GM12878 (cell line): ENCODE measurements at regions not wholly inside any gene's neighbourhood (a gene's known extent, or its start where the extent isn't known, plus 50 kb on each side); places are given as distances from the start of the nearest gene placed in this dataset.

ENCODE experiments used
- ATAC-seq: fragments of 200-7000 bp; cut with Tn5 transposase; 3 replicates; pipeline ENCODE4 v1.9.1; 2020; ENCODE audit warnings: mild to moderate bottlenecking, moderate library complexity
- BruUV-seq: library from RNA; stranded (reverse); fragments of 400-500 nt; replicated peaks from 2 replicates; lab custom pipeline; 2021; lab: Mats Ljungman, UMichigan
- CTCF ChIA-PET: fragments of 300-600 bp; sonication (Branson Sonifier 250); formaldehyde crosslinking; extraction: SDS; loops from one replicate; lab custom pipeline; 2021; ENCODE audit warnings: inconsistent platforms; lab: Yijun Ruan, JAX
- POLR2A ChIA-PET: fragments of 350-600 bp; formaldehyde crosslinking; extraction: SDS; loops from one replicate; lab custom pipeline; 2021; ENCODE audit warnings: inconsistent platforms; lab: Charles Lee
- RAD21 ChIA-PET: fragments of 300-600 bp; sonication (Branson Sonifier 250); formaldehyde crosslinking; loops from one replicate; lab custom pipeline; 2023; ENCODE audit warnings: antibody characterized with exemption; ENCODE audit not compliant: unreplicated experiment; lab: Charles Lee
- SMC1A ChIA-PET: fragments of 300-600 bp; sonication (Branson Sonifier 250); formaldehyde crosslinking; loops from one replicate; lab custom pipeline; 2023; ENCODE audit not compliant: unreplicated experiment, uncharacterized antibody; lab: Charles Lee
- DNase-seq: peaks from one replicate; pipeline ENCODE4 v3.0.0-alpha.2; 2011; ENCODE audit warnings: low read depth, low spot score
- FAIRE-seq: peaks from 3 replicates; lab custom pipeline; 2011; peaks lifted over from hg19 to GRCh38; lab: Jason Lieb, UNC
- H2AFZ ChIP-seq: 2 replicates; pipeline ENCODE4 v1.6.0; 2011; ENCODE audit warnings: low read depth, low read length, control low read depth; ENCODE audit not compliant: control insufficient read depth
- H3K27ac ChIP-seq: 2 replicates; pipeline ENCODE4 v1.5.1; 2011; ENCODE audit warnings: control low read depth; ENCODE audit not compliant: control insufficient read depth, insufficient read depth
- H3K27me3 ChIP-seq, 2 experiments: replicated peaks in 1 of 2; 2 replicates each; pipeline versions ENCODE4 v1.6.0 to v1.6.1; 2011; ENCODE audit warnings: low read length in 1 of 2; ENCODE audit not compliant: control insufficient read depth in 2 of 2, insufficient read depth in 2 of 2
- H3K36me3 ChIP-seq, 2 experiments: 2 replicates each; pipeline ENCODE4 v1.5.1; 2011; ENCODE audit warnings: low read length in 1 of 2; ENCODE audit not compliant: control insufficient read depth in 2 of 2, insufficient read depth in 2 of 2
- H3K4me1 ChIP-seq: 2 replicates; pipeline ENCODE4 v1.6.1; 2011; ENCODE audit warnings: mild to moderate bottlenecking, low read length, moderate library complexity, mixed read lengths; ENCODE audit not compliant: control insufficient read depth, insufficient read depth
- H3K4me2 ChIP-seq: 2 replicates; pipeline ENCODE4 v1.6.0; 2011; ENCODE audit warnings: control low read depth; ENCODE audit not compliant: control insufficient read depth, insufficient read depth
- H3K4me3 ChIP-seq: fragments of 200-600 bp; sonication (generic); 2 replicates; pipeline ENCODE4 v1.5.1; 2016
- H3K79me2 ChIP-seq: 2 replicates; pipeline ENCODE4 v1.6.0; 2011; ENCODE audit warnings: low read length; ENCODE audit not compliant: control insufficient read depth, insufficient read depth
- H3K9ac ChIP-seq: 2 replicates; pipeline ENCODE4 v1.8.0; 2011; ENCODE audit warnings: low read length, control low read depth, mixed read lengths; ENCODE audit not compliant: control insufficient read depth, insufficient read depth
- H3K9me3 ChIP-seq: replicated peaks from 3 replicates; pipeline ENCODE4 v1.5.1; 2011; ENCODE audit warnings: mild to moderate bottlenecking, low read length; ENCODE audit not compliant: control insufficient read depth, insufficient read depth
- H4K20me1 ChIP-seq: 2 replicates; pipeline ENCODE4 v1.6.0; 2011; ENCODE audit not compliant: control insufficient read depth, insufficient read depth
- BMI1 ChIP-seq: fragments of 450-650 bp; IDR thresholded peaks from 2 replicates; pipeline ENCODE4 v1.6.1; 2016; ENCODE audit warnings: mild to moderate bottlenecking, moderate library complexity, borderline replicate concordance
- CBFB ChIP-seq: IDR thresholded peaks from 2 replicates; pipeline ENCODE4 v1.6.1; 2016; ENCODE audit warnings: antibody characterized with exemption, low read depth
- CTCF ChIP-seq, 3 experiments: IDR thresholded peaks in 2 of 3; conservative IDR thresholded peaks in 1 of 3; 2 replicates each; pipeline ENCODE4 v1.5.1; 2011; ENCODE audit warnings: low read depth in 3 of 3, low read length in 3 of 3, mild to moderate bottlenecking in 3 of 3, control low read depth in 2 of 3, moderate library complexity in 2 of 3, inconsistent platforms in 1 of 3, mixed read lengths in 1 of 3; ENCODE audit not compliant: control insufficient read depth in 2 of 3, insufficient read depth in 1 of 3; ENCODE audit errors: extremely low read depth in 1 of 3
- LARP7 ChIP-seq: fragments of 450-650 bp; IDR thresholded peaks from 2 replicates; pipeline ENCODE4 v1.6.1; 2017; ENCODE audit warnings: mild to moderate bottlenecking
- NFYA ChIP-seq: IDR thresholded peaks from 2 replicates; pipeline ENCODE4 v1.6.1; 2011; ENCODE audit warnings: low read depth, mild to moderate bottlenecking, low read length, improper control_type of control experiment, borderline replicate concordance
- NFYB ChIP-seq: IDR thresholded peaks from 2 replicates; pipeline ENCODE4 v1.6.1; 2011; ENCODE audit warnings: low read depth, mild to moderate bottlenecking, low read length, improper control_type of control experiment, moderate library complexity; ENCODE audit not compliant: insufficient read depth
- POLR2A ChIP-seq: IDR thresholded peaks from 2 replicates; pipeline ENCODE4 v1.6.1; 2011; ENCODE audit warnings: low read depth, mild to moderate bottlenecking, low read length
- STAT1 ChIP-seq: fragments of 450-650 bp; conservative IDR thresholded peaks from 2 replicates; pipeline ENCODE4 v1.6.1; 2014; ENCODE audit warnings: antibody characterized with exemption, mild to moderate bottlenecking
- SUZ12 ChIP-seq: fragments of 200-600 bp; sonication (generic); IDR thresholded peaks from one replicate; pipeline ENCODE4 v1.6.1; 2018; ENCODE audit warnings: antibody characterized with exemption, mild to moderate bottlenecking; ENCODE audit not compliant: unreplicated experiment
- TBL1XR1 ChIP-seq: IDR thresholded peaks from 2 replicates; pipeline ENCODE4 v1.6.1; 2012; ENCODE audit warnings: low read depth, low read length, improper control_type of control experiment
- ZNF24 ChIP-seq: fragments of 450-650 bp; IDR thresholded peaks from 2 replicates; pipeline ENCODE4 v1.6.1; 2017; ENCODE audit warnings: antibody characterized with exemption, mild to moderate bottlenecking
- WGBS: methylation state at CpG from one replicate; pipeline ENCODE4 v1.1.6; 2016; ENCODE audit warnings: low lambda C conversion rate; ENCODE audit not compliant: insufficient replicate concordance, insufficient coverage; ENCODE audit errors: missing lambda C conversion rate; 5-methylcytosine and 5-hydroxymethylcytosine counted together
- in situ Hi-C: fragments of 300-500 bp; cut with MboI; formaldehyde crosslinking; loops from 9 replicates; pipeline ENCODE4 v1.14.3; 2018; ENCODE audit warnings: mixed read lengths
- intact Hi-C: fragments of 100-400 bp; cut with micrococcal nuclease; formaldehyde crosslinking; loops from one replicate; pipeline ENCODE4 v1.14.2; 2022; ENCODE audit not compliant: unreplicated experiment

- TF ChIP-seq SUZ12, result no peak
- TF ChIP-seq ZNF24, result no peak
- TF ChIP-seq TBL1XR1, result no peak
- no peak for TF ChIP-seq NFYB
- TF ChIP-seq BMI1, result no peak
- TF ChIP-seq CTCF (IDR thresholded peaks at IDR 0.05 in 2 of 3, conservative IDR thresholded peaks at IDR 0.05 in 1 of 3; ENCODE audit: control insufficient read depth in 2 of 3, extremely low read depth in 1 of 3, insufficient read depth in 1 of 3, low read depth in 3 of 3, low read length in 3 of 3), result no peak
- TF ChIP-seq POLR2A, result no peak
- TF ChIP-seq NFYA, result no peak
- no peak for TF ChIP-seq STAT1
- TF ChIP-seq CBFB, result no peak
- no peak for TF ChIP-seq LARP7
- TF ChIP-seq, all 136 proteins: peak for 0
- FAIRE-seq, result no peak
- H3K9me3 ChIP-seq, result no peaks in the 10 kb centered on the region
- RAD21 ChIA-PET, result no interaction called here
- 22% methylated on average over 7 of the region's 7 CpGs for WGBS
- POLR2A ChIA-PET, result interaction anchor here (0.5 kb wide), 1 partner anchor 36 kb away, joined by 4 read pairs; no protein-coding TSS in a partner anchor
- H3K27ac ChIP-seq, result no peak overlapping the region
- no peaks in the 10 kb centered on the region for H4K20me1 ChIP-seq
- H3K4me2 ChIP-seq, result no peak overlapping the region
- H3K27me3 ChIP-seq, result no peaks in the 10 kb centered on the region
- no peaks in the 10 kb centered on the region for H3K79me2 ChIP-seq
- ATAC-seq, result no peak
- SMC1A ChIA-PET, result no interaction called here
- H2AFZ ChIP-seq, result no peak overlapping the region
- CTCF ChIA-PET, result no interaction called here
- H3K36me3 ChIP-seq, result no peaks in the 10 kb centered on the region
- H3K4me3 ChIP-seq, result no peak overlapping the region
- DNase-seq, result no peak
- no peak overlapping the region for H3K9ac ChIP-seq
- intact Hi-C loops, result no loop called here
- no TSS peak for BruUV-seq
- no peaks in the 10 kb centered on the region for H3K4me1 ChIP-seq
- in situ Hi-C loops, result no loop called here
These were observed 652.0 kb downstream of the LIG4 start for GRCh38 chr13:107563099-107563925.
